OCI-LY7 (cell line): ENCODE measurements at regions not wholly inside any gene's neighbourhood (a gene's known extent, or its start where the extent isn't known, plus 50 kb on each side); places are given as distances from the start of the nearest gene placed in this dataset.

Source experiments
- CTCF ChIP-seq: fragments of 200-600 bp; sonication (generic); conservative IDR thresholded peaks from 2 replicates; pipeline ENCODE4 v1.5.1; 2014; ENCODE audit warnings: mild to moderate bottlenecking, antibody characterized with exemption, low read length, moderate library complexity, mixed read lengths
- EZH2phosphoT487 ChIP-seq: fragments of 200-600 bp; sonication (generic); IDR thresholded peaks from 2 replicates; pipeline ENCODE4 v1.6.1; 2018; ENCODE audit warnings: low read depth, borderline replicate concordance, mild to moderate bottlenecking, mixed run types, antibody characterized with exemption, low read length, moderate library complexity, mixed read lengths

- no peak for TF ChIP-seq CTCF
- no peak for TF ChIP-seq EZH2phosphoT487
Observed at GRCh38 chr4:146004730-146005129, 66.1 kb upstream of the ZNF827 start.
